Lower leg skin (tissue), 4 donors: ENCODE measurements at regions not wholly inside any gene's neighbourhood (a gene's known extent, or its start where the extent isn't known, plus 50 kb on each side); places are given as distances from the start of the nearest gene placed in this dataset.

Experiments used
- DNase-seq, 2 donors: peaks; one replicate each; pipeline ENCODE4 v3.0.0-alpha.2; 2019; ENCODE audit warnings: low spot score in 2 of 2
- H3K4me3 ChIP-seq: fragments of 200-600 bp; sonication (generic); 2 replicates; pipeline ENCODE4 v1.5.1; 2017; ENCODE audit warnings: mild to moderate bottlenecking, low read depth; ENCODE audit not compliant: poor library complexity, severe bottlenecking
- POLR2A ChIP-seq, 2 donors: fragments of 450-650 bp; IDR thresholded peaks; one replicate each; pipeline ENCODE4 v1.6.1; 2016 to 2017; ENCODE audit warnings: antibody characterized with exemption in 2 of 2, mild to moderate bottlenecking in 1 of 2, moderate library complexity in 1 of 2
- WGBS, 2 donors: methylation state at CpG; one replicate each; pipeline ENCODE4 v1.1.5; 2018; 5-methylcytosine and 5-hydroxymethylcytosine counted together
- intact Hi-C: fragments of 100-400 bp; cut with DNase I; formaldehyde crosslinking; loops from one replicate; pipeline ENCODE4 v1.15.0; 2023; ENCODE audit warnings: low total_unique reads
- TF ChIP-seq, protein P1 (sequence below), 3 donors: fragments of 450-650 bp; IDR thresholded peaks; one replicate each; pipeline ENCODE4 v1.5.1; 2016; ENCODE audit warnings: antibody characterized with exemption in 3 of 3, mild to moderate bottlenecking in 3 of 3, moderate library complexity in 2 of 3

GRCh38 chr9:104287253-104287878 lies 193.3 kb downstream of the SMC2 start:
- no peak overlapping the region for H3K4me3 ChIP-seq
- 48 to 52% methylated on average over 5 of the region's 5 CpGs for WGBS, 2 donors
- TF ChIP-seq, protein P1, sequence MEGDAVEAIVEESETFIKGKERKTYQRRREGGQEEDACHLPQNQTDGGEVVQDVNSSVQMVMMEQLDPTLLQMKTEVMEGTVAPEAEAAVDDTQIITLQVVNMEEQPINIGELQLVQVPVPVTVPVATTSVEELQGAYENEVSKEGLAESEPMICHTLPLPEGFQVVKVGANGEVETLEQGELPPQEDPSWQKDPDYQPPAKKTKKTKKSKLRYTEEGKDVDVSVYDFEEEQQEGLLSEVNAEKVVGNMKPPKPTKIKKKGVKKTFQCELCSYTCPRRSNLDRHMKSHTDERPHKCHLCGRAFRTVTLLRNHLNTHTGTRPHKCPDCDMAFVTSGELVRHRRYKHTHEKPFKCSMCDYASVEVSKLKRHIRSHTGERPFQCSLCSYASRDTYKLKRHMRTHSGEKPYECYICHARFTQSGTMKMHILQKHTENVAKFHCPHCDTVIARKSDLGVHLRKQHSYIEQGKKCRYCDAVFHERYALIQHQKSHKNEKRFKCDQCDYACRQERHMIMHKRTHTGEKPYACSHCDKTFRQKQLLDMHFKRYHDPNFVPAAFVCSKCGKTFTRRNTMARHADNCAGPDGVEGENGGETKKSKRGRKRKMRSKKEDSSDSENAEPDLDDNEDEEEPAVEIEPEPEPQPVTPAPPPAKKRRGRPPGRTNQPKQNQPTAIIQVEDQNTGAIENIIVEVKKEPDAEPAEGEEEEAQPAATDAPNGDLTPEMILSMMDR (IDR thresholded peaks at IDR 0.05), result no peak
- intact Hi-C loops, result loop anchor here (5.0 kb wide), 1 partner anchor 515 kb away; no protein-coding TSS in a partner anchor
- DNase-seq, result no peak

- DNase-seq, result no peak
- intact Hi-C loops, result no loop called here
- TF ChIP-seq, protein P1 (IDR thresholded peaks at IDR 0.05), result no peak
- no peak for TF ChIP-seq POLR2A (IDR thresholded peaks at IDR 0.05)
- H3K4me3 ChIP-seq, result no peak overlapping the region
- 72 to 74% methylated on average over 4 of the region's 4 CpGs for WGBS, 2 donors
Observed at GRCh38 chr9:104293877-104294276, 199.8 kb downstream of the SMC2 start.

DNA sequence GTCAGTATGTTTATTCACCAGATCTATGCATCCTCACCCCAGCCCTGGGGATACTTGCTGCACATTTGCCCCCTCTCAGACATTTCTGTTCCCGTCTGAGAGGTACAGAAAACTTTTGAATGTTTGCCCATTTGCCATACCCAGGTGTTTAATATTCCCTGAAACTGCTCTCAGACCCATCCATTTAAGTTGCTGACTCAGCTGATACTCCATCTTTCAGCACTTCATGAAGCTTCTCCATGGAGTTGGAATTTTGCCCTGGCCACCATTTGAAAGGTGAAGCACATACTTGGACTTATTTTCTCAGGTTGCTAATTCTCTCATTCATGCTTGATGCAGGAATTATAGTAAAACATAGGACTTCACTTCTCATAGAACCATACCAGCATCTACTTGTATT lies 203.9 kb upstream of the OR13F1 start:
- no peak overlapping the region for H3K4me3 ChIP-seq
- 35 to 55% methylated on average over 1 of the region's 1 CpG for WGBS, 2 donors
- no peak for DNase-seq
- TF ChIP-seq POLR2A (IDR thresholded peaks at IDR 0.05), result no peak
- TF ChIP-seq, protein P1 (IDR thresholded peaks at IDR 0.05), result no peak
- intact Hi-C loops, result no loop called here

DNA sequence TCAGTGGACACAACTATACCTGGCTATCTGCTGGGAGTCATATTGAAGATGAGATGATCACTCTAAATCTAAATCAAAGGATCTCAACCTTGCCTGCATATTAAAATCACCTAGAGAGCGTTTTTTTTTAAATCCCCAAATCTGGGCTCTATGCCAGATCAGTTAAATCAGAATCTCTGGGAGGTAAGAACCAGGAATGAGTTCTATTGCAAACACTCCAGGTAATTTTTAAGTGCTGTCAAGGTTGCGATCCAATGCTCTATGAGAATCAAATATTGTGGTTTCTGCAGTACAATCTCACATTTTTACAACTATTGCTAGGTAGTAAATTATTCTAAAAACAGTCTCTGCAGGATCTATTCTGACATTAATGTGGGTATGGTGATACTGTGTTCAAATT lies 202.3 kb upstream of the OR13F1 start:
- H3K4me3 ChIP-seq, result no peak overlapping the region
- TF ChIP-seq POLR2A (IDR thresholded peaks at IDR 0.05), result no peak
- TF ChIP-seq, protein P1 (IDR thresholded peaks at IDR 0.05), result no peak
- intact Hi-C loops, result no loop called here
- no peak for DNase-seq
- 35 to 49% methylated on average over 2 of the region's 2 CpGs for WGBS, 2 donors

- no peak for DNase-seq
- TF ChIP-seq POLR2A (IDR thresholded peaks at IDR 0.05), result no peak
- TF ChIP-seq, protein P1 (IDR thresholded peaks at IDR 0.05), result no peak
- 89 to 92% methylated on average over 4 of the region's 4 CpGs for WGBS, 2 donors
- intact Hi-C loops, result no loop called here
- H3K4me3 ChIP-seq, result no peak overlapping the region
Observed at GRCh38 chr9:104302775-104303174, 201.3 kb upstream of the OR13F1 start.

- intact Hi-C loops, result no loop called here
- DNase-seq, result no peak
- WGBS, 2 donors, result 84 to 91% methylated on average over 5 of the region's 5 CpGs
- H3K4me3 ChIP-seq, result no peak overlapping the region
- TF ChIP-seq POLR2A (IDR thresholded peaks at IDR 0.05), result no peak
- TF ChIP-seq, protein P1 (IDR thresholded peaks at IDR 0.05), result no peak
Observed at GRCh38 chr9:104304925-104305324, 199.1 kb upstream of the OR13F1 start.
